Progenitor cell of endocrine pancreas (in vitro differentiated cells): ENCODE measurements at regions not wholly inside any gene's neighbourhood (a gene's known extent, or its start where the extent isn't known, plus 50 kb on each side); places are given as distances from the start of the nearest gene placed in this dataset.

Source experiments
- DNase-seq: peaks from one replicate; pipeline ENCODE4 v3.0.0; 2021; ENCODE audit warnings: low spot score; ENCODE audit not compliant: unreplicated experiment
- H3K27ac Mint-ChIP-seq: 2 replicates; pipeline ENCODE4 v1.8.0; 2021; ENCODE audit warnings: mild to moderate bottlenecking, moderate library complexity, mixed read lengths
- H3K27me3 Mint-ChIP-seq: 2 replicates; pipeline ENCODE4 v1.8.0; 2021; ENCODE audit warnings: mixed read lengths
- H3K36me3 Mint-ChIP-seq: 2 replicates; pipeline ENCODE4 v1.8.0; 2022; ENCODE audit warnings: mixed read lengths; ENCODE audit not compliant: insufficient read depth
- H3K4me1 Mint-ChIP-seq: 2 replicates; pipeline ENCODE4 v1.8.0; 2021; ENCODE audit warnings: low read depth, mixed read lengths
- H3K4me3 Mint-ChIP-seq: 2 replicates; pipeline ENCODE4 v1.8.0; 2021; ENCODE audit warnings: low read depth, mild to moderate bottlenecking, moderate library complexity, mixed read lengths
- H3K9me3 Mint-ChIP-seq: 2 replicates; pipeline ENCODE4 v1.8.0; 2021; ENCODE audit warnings: low read depth, mixed read lengths
- TF ChIP-seq, protein P1 (sequence below): fragments of 200-600 bp; sonication (generic); IDR thresholded peaks from one replicate; pipeline ENCODE4 v1.5.0; 2021; ENCODE audit warnings: antibody characterized with exemption, mild to moderate bottlenecking; ENCODE audit not compliant: unreplicated experiment

DNA sequence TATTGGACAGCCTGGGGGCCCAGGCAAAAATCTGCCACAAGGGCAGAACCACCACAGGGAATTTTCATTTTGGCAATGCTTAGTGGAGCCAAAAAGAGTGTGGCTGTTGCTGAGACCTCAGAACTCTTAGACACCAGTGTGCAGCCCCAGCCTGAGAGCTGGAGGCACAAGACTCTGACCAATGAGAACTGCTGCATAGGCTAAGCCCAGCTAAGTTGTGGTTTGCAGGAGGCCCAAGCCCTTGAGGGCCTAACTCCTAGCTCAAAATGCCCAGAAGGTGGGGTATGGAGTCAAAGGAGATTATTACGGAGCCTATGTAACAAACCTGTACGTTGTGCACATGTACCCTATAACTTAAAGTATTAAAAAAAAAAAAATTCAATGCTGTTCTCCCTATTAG lies 296.7 kb downstream of the TRAM1L1 start:
- TF ChIP-seq, protein P1, sequence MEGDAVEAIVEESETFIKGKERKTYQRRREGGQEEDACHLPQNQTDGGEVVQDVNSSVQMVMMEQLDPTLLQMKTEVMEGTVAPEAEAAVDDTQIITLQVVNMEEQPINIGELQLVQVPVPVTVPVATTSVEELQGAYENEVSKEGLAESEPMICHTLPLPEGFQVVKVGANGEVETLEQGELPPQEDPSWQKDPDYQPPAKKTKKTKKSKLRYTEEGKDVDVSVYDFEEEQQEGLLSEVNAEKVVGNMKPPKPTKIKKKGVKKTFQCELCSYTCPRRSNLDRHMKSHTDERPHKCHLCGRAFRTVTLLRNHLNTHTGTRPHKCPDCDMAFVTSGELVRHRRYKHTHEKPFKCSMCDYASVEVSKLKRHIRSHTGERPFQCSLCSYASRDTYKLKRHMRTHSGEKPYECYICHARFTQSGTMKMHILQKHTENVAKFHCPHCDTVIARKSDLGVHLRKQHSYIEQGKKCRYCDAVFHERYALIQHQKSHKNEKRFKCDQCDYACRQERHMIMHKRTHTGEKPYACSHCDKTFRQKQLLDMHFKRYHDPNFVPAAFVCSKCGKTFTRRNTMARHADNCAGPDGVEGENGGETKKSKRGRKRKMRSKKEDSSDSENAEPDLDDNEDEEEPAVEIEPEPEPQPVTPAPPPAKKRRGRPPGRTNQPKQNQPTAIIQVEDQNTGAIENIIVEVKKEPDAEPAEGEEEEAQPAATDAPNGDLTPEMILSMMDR = no peak
- no peak for DNase-seq
- H3K4me1 Mint-ChIP-seq = no peaks in the 10 kb centered on the region
- no peaks in the 10 kb centered on the region for H3K27me3 Mint-ChIP-seq
- no peaks in the 10 kb centered on the region for H3K9me3 Mint-ChIP-seq
- H3K27ac Mint-ChIP-seq = no peak overlapping the region
- H3K4me3 Mint-ChIP-seq = no peak overlapping the region
- H3K36me3 Mint-ChIP-seq = no peaks in the 10 kb centered on the region

DNA sequence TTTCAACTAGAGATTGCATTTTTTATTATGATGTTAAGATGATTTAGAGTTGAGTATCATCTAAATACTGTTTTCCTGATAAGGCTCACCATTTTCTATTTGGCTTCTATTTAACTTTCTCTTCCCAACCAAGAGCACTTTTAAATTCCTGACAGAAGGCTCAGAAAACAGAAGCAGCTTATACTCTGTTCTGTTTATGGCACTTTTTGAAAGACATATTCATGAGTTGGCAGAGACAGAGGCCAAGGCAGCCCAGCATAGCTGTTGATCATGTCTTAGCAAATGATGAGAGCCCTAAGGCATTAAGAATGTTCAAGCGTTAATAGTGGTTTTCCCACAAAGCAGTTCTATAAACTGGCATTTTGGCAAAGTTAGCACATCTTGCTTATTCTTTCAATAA lies 330.3 kb downstream of the TRAM1L1 start:
- no peak overlapping the region for H3K27ac Mint-ChIP-seq

GRCh38 chr4:116752027-116752426 lies 333.3 kb downstream of the TRAM1L1 start:
- Mint-ChIP-seq H3K36me3 (no peaks in the 10 kb centered on the region), H3K4me1 (no peaks in the 10 kb centered on the region), H3K27me3 (no peaks in the 10 kb centered on the region), H3K4me3 (no peak overlapping the region), H3K27ac (no peak overlapping the region), H3K9me3 (peaks cover 3% of the 10 kb centered on the region)
- TF ChIP-seq, protein P1 = no peak
- DNase-seq = no peak

More for the DNA sequence above, 330.3 kb downstream of the TRAM1L1 start:
- H3K4me3 Mint-ChIP-seq = no peak overlapping the region
- no peaks in the 10 kb centered on the region for H3K9me3 Mint-ChIP-seq
- DNase-seq = no peak
- TF ChIP-seq, protein P1 = no peak
- no peaks in the 10 kb centered on the region for H3K4me1 Mint-ChIP-seq
- no peaks in the 10 kb centered on the region for H3K36me3 Mint-ChIP-seq
- H3K27me3 Mint-ChIP-seq = no peaks in the 10 kb centered on the region

- DNase-seq = no peak
- H3K9me3 Mint-ChIP-seq = no peaks in the 10 kb centered on the region
- TF ChIP-seq, protein P1 = no peak
- H3K36me3 Mint-ChIP-seq = no peaks in the 10 kb centered on the region
- H3K27me3 Mint-ChIP-seq = no peaks in the 10 kb centered on the region
- no peak overlapping the region for H3K4me3 Mint-ChIP-seq
- no peak overlapping the region for H3K27ac Mint-ChIP-seq
- no peaks in the 10 kb centered on the region for H3K4me1 Mint-ChIP-seq
Measured at GRCh38 chr4:116736756-116737155, 348.6 kb downstream of the TRAM1L1 start.

GRCh38 chr4:116734178-116734577 lies 351.2 kb downstream of the TRAM1L1 start:
- no peaks in the 10 kb centered on the region for H3K4me1 Mint-ChIP-seq
- H3K27me3 Mint-ChIP-seq = no peaks in the 10 kb centered on the region
- H3K36me3 Mint-ChIP-seq = no peaks in the 10 kb centered on the region
- DNase-seq = no peak
- H3K9me3 Mint-ChIP-seq = no peaks in the 10 kb centered on the region
- H3K27ac Mint-ChIP-seq = no peak overlapping the region
- TF ChIP-seq, protein P1 = no peak
- no peak overlapping the region for H3K4me3 Mint-ChIP-seq
